ENCODE measurements at regions not wholly inside any gene's neighbourhood (a gene's known extent, or its start where the extent isn't known, plus 50 kb on each side); places are given as distances from the start of the nearest gene placed in this dataset.

GRCh38 chr10:93150990-93151547, 77.4 kb downstream of the CYP26A1 start:
- TF ChIP-seq CTCF (IDR thresholded peaks at IDR 0.05 in 2 of 3, conservative IDR thresholded peaks at IDR 0.05 in 1 of 3; ENCODE audit: borderline replicate concordance in 1 of 3, insufficient read depth in 1 of 3, low read depth in 2 of 3, low read length in 2 of 3), result no peak
- no peak for TF ChIP-seq EZH2 (IDR thresholded peaks at IDR 0.05)
- TF ChIP-seq POLR2A (IDR thresholded peaks at IDR 0.05; ENCODE audit: borderline replicate concordance, extremely low read depth, insufficient read depth, insufficient read length), result no peak
- TF ChIP-seq RAD21 (IDR thresholded peaks at IDR 0.05; ENCODE audit: low read depth), result no peak
- no peak for TF ChIP-seq EZH2phosphoT487 (IDR thresholded peaks at IDR 0.05; ENCODE audit: borderline replicate concordance)
- TF ChIP-seq YY1 (IDR thresholded peaks at IDR 0.05; ENCODE audit: extremely low read depth, insufficient replicate concordance, low read depth, low read length), result no peak
- TF ChIP-seq JUND (IDR thresholded peaks at IDR 0.05), result no peak
- TF ChIP-seq CEBPB (IDR thresholded peaks at IDR 0.05; ENCODE audit: low read depth), result no peak
- TF ChIP-seq POLR2AphosphoS5 (IDR thresholded peaks at IDR 0.05; ENCODE audit: low read depth, low read length), result no peak
- TF ChIP-seq SIN3A (IDR thresholded peaks at IDR 0.05; ENCODE audit: low read depth), result no peak
- TF ChIP-seq REST (IDR thresholded peaks at IDR 0.05; ENCODE audit: low read depth), result no peak
- no peak for TF ChIP-seq FOSL1 (IDR thresholded peaks at IDR 0.05; ENCODE audit: low read depth)
- TF ChIP-seq CBX3 (IDR thresholded peaks at IDR 0.05; ENCODE audit: low read depth), result no peak

Measured in HCT116 (cell line).